SHP77 treated with DMSO at 0.1 percent for 48 hours (cell line): ENCODE measurements at regions not wholly inside any gene's neighbourhood (a gene's known extent, or its start where the extent isn't known, plus 50 kb on each side); places are given as distances from the start of the nearest gene placed in this dataset.
"Not testable (repeated sequence)": the region's sequence is repeated elsewhere in the genome, so short reads cannot be mapped to it uniquely, and the experiment has no call there.

Experiments
- DNase-seq: peaks from one replicate; lab custom pipeline; 2025; lab: John Stamatoyannopoulos, UW

GRCh38 chr15:59785981-59786380 is 96.9 kb upstream of the BNIP2 start:
- DNase-seq = not testable (repeated sequence)

- DNase-seq = not testable (repeated sequence)
Observed at GRCh38 chr15:59783774-59784520, 94.8 kb upstream of the BNIP2 start.

DNA sequence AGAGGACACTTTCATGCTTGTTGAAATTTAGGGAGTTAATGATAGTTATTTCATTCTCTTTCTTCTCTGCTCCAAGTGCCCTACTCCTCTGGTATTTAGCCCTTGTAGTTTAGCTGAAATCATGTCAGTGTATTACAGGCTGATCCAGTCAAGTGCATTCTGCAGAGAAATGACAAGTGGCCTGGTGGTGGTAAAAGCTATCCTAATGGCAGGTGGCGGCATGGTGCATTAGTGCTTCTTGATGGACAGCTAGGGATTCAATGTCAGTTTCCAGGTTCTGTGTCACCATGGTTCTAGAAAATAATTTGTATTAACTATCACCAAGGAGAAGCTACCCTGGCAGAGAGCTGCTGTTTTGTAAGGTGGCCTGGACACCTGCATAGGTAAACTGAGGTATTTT is 90.0 kb upstream of the BNIP2 start:
- DNase-seq = no peak

- DNase-seq = no peak
Observed at GRCh38 chr15:59764775-59765174, 75.7 kb upstream of the BNIP2 start.

DNA sequence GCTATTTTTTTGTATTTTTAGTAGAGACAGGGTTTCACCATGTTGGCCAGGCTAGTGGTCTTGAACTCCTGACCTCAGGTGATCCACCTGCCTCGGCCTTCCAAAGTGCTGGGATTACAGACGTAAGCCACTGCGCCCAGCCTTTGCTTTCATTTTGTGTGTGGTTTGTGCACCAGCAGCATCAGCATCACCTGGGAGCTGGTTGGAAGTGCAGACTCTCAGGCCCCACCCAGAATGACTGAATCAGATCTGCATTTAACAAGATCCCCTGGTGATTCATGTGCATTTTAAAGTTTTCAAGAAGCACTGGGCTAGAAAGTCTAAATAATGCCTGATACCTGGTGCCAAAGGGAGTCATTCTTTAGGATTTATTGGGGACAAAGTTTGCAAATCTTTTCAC is 73.4 kb upstream of the BNIP2 start:
- no peak for DNase-seq

DNA sequence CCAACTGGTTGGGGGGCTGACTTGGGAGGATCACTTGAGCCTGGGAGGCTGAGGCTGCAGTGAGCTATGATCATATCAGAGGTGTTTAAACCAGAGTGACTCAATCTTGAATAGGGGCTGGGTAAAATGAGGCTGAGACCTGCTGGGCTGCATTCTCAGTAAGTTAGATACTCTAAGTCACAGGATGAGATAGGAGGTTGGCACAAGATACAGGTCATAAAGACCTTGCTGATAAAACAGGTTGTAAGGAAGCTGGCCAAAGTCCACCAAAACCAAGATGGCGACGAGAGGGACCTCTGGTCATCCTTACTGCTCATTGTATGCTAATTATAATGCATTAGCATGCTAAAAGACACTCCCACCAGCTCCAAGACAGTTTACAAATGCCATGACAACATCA is 71.1 kb upstream of the BNIP2 start:
- DNase-seq = not testable (repeated sequence)

GRCh38 chr15:59751552-59752413 is 62.7 kb upstream of the BNIP2 start:
- no peak for DNase-seq

DNA sequence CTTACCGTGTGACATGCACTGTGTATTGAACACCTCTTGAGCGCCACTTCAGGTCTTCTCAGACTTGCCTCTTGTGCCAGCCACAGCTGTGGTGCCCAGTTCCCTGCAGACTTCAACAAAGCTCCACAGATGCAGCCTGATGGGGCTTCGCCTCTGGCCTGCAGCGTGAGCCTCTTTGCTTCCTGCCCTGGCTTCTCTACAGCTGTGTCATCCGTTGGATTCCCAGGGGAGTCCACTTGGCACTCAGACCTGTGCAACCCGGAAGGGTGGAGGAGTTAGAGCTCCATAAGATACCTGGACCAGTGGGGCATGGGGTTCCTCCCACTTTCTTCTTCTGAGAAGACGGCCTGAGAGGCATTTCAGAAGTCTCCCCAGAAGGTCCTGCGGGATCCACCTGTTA is 57.7 kb upstream of the BNIP2 start:
- no peak for DNase-seq

GRCh38 chr15:59741274-59741906 is 52.3 kb upstream of the BNIP2 start:
- peak; percentile 22 for DNase-seq

- no peak for DNase-seq
Observed at GRCh38 chr15:59739557-59740186, 50.6 kb upstream of the BNIP2 start.
